Thyroid gland (tissue), 4 donors: ENCODE measurements at regions not wholly inside any gene's neighbourhood (a gene's known extent, or its start where the extent isn't known, plus 50 kb on each side); places are given as distances from the start of the nearest gene placed in this dataset.

Experiments used
- DNase-seq, 2 donors: peaks; one replicate each; pipeline ENCODE4 v3.0.0-alpha.2; 2019
- H3K27ac ChIP-seq, 3 donors: fragments of 200-600 bp; sonication (generic); 1 replicate in 2 of 3; 2 replicates in 1 of 3; pipeline ENCODE4 v1.5.1; 2016 to 2019; ENCODE audit warnings: mild to moderate bottlenecking in 1 of 3, moderate library complexity in 1 of 3
- H3K27me3 ChIP-seq: fragments of 200-600 bp; sonication (generic); one replicate; pipeline ENCODE4 v1.5.1; 2019
- H3K36me3 ChIP-seq, 2 donors: fragments of 200-600 bp; sonication (generic); one replicate each; pipeline ENCODE4 v1.5.1; 2016 to 2019
- H3K4me1 ChIP-seq, 2 donors: fragments of 200-600 bp; sonication (generic); one replicate each; pipeline ENCODE4 v1.5.1; 2017 to 2019
- H3K4me3 ChIP-seq, 3 donors: fragments of 200-600 bp; sonication (generic); replicated peaks in 1 of 3; 1 replicate in 2 of 3; 2 replicates in 1 of 3; pipeline ENCODE4 v1.5.1; 2016; ENCODE audit warnings: mild to moderate bottlenecking in 1 of 3
- H3K9me3 ChIP-seq: fragments of 200-600 bp; sonication (generic); one replicate; pipeline ENCODE4 v1.5.1; 2017
- POLR2A ChIP-seq, 2 donors: fragments of 450-650 bp; IDR thresholded peaks; one replicate each; pipeline ENCODE4 v1.6.1; 2017; ENCODE audit warnings: antibody characterized with exemption in 2 of 2, mild to moderate bottlenecking in 2 of 2, moderate library complexity in 1 of 2
- WGBS, 2 donors: methylation state at CpG; one replicate each; pipeline ENCODE4 v1.1.5; 2017; 5-methylcytosine and 5-hydroxymethylcytosine counted together
- intact Hi-C: fragments of 100-400 bp; cut with DNase I; formaldehyde crosslinking; loops from one replicate; pipeline ENCODE4 v1.15.1; 2023
- TF ChIP-seq, protein P1 (sequence below), 6 experiments: fragments of 200-600 bp in 3 of 6; fragments of 450-650 bp in 3 of 6; sonication (generic) in 3 of 6; IDR thresholded peaks; one replicate each; pipeline ENCODE4 v1.5.1; 2016 to 2019; ENCODE audit warnings: antibody characterized with exemption in 6 of 6, mild to moderate bottlenecking in 2 of 6, inconsistent platforms in 1 of 6, moderate library complexity in 1 of 6

DNA sequence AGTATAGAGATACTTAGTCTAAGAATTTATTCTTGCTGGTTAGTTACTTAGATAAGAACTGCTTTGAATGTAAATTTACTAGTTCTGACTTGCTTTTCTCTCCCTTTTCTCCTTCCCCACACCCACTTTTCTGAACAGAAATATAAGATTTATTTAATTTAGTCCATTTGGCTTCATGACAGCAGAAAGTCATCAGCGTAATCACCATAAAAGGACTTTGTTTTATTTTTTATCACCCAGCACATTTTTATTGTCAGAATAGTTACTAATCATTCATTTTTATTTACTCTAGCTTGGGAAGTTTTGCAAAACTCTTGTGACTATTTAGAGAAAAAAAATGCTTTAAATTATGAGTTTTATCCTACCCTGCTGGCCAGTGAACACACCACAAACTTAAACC, 197.2 kb downstream of the CHRM3 start:
- 85 to 90% methylated on average over 1 of the region's 1 CpG for WGBS, 2 donors
- no peaks in the 10 kb centered on the region for H3K9me3 ChIP-seq
- no peak for DNase-seq
- no peaks in the 10 kb centered on the region for H3K27me3 ChIP-seq
- no peak for TF ChIP-seq POLR2A (IDR thresholded peaks at IDR 0.05)
- TF ChIP-seq, protein P1, sequence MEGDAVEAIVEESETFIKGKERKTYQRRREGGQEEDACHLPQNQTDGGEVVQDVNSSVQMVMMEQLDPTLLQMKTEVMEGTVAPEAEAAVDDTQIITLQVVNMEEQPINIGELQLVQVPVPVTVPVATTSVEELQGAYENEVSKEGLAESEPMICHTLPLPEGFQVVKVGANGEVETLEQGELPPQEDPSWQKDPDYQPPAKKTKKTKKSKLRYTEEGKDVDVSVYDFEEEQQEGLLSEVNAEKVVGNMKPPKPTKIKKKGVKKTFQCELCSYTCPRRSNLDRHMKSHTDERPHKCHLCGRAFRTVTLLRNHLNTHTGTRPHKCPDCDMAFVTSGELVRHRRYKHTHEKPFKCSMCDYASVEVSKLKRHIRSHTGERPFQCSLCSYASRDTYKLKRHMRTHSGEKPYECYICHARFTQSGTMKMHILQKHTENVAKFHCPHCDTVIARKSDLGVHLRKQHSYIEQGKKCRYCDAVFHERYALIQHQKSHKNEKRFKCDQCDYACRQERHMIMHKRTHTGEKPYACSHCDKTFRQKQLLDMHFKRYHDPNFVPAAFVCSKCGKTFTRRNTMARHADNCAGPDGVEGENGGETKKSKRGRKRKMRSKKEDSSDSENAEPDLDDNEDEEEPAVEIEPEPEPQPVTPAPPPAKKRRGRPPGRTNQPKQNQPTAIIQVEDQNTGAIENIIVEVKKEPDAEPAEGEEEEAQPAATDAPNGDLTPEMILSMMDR (IDR thresholded peaks at IDR 0.05), result no peak
- no peaks in the 10 kb centered on the region for H3K36me3 ChIP-seq
- no peaks in the 10 kb centered on the region for H3K4me1 ChIP-seq
- no peak overlapping the region for H3K4me3 ChIP-seq
- intact Hi-C loops, result no loop called here
- H3K27ac ChIP-seq, result no peak overlapping the region

DNA sequence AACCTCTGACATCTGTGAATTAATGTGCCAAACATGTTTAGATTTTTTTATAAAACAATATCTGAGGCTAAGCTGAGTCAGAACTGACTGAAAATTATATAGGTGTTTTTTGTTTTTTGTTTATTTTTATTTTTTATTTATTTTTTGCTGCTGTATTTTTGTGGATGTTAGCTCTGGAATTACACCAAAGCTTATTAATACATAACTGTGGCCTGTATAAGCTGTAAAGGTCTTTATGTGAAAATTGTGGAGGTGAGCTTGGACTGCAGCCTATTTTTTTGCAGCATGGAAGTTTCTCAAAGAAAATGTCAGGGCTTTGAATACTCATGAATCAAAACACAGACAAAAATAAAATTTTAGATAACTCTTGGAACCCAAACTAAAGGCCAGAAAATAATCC, 199.8 kb downstream of the CHRM3 start:
- no peaks in the 10 kb centered on the region for H3K36me3 ChIP-seq
- no peaks in the 10 kb centered on the region for H3K9me3 ChIP-seq
- H3K27me3 ChIP-seq, result no peaks in the 10 kb centered on the region
- TF ChIP-seq POLR2A (IDR thresholded peaks at IDR 0.05), result no peak
- TF ChIP-seq, protein P1 (IDR thresholded peaks at IDR 0.05), result no peak
- DNase-seq, result no peak
- intact Hi-C loops, result no loop called here
- no peak overlapping the region for H3K4me3 ChIP-seq
- no peaks in the 10 kb centered on the region for H3K4me1 ChIP-seq
- no peak overlapping the region for H3K27ac ChIP-seq

DNA sequence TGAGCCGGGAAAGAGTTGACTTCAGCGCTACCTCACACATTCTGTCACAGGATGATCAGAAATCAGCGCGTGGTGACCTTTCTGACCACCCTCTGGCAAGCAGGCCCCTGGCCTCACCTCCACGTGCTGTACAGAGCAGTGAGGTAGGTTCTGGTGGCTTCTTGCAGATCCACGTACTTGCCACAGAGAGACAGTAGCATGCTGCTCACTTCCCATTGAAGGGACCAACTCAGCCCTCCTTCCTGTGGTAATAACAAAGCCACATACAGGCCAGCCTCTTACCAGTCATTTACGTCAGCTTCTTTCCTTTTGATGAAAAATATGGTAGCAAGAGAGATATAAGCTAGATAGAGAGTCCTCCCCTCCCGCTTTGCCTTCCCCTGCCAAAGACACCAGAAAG, 200.7 kb downstream of the CHRM3 start:
- Histone ChIP-seq H3K27me3 (no peaks in the 10 kb centered on the region), H3K27ac (no peak overlapping the region), H3K9me3 (no peaks in the 10 kb centered on the region), H3K4me3 (no peak overlapping the region), H3K36me3 (no peaks in the 10 kb centered on the region), H3K4me1 (no peaks in the 10 kb centered on the region)
- TF ChIP-seq, protein P1 (IDR thresholded peaks at IDR 0.05), result no peak
- TF ChIP-seq POLR2A (IDR thresholded peaks at IDR 0.05), result no peak
- intact Hi-C loops, result no loop called here
- WGBS, 2 donors, result 74 to 80% methylated on average over 8 of the region's 8 CpGs
- DNase-seq, result no peak

DNA sequence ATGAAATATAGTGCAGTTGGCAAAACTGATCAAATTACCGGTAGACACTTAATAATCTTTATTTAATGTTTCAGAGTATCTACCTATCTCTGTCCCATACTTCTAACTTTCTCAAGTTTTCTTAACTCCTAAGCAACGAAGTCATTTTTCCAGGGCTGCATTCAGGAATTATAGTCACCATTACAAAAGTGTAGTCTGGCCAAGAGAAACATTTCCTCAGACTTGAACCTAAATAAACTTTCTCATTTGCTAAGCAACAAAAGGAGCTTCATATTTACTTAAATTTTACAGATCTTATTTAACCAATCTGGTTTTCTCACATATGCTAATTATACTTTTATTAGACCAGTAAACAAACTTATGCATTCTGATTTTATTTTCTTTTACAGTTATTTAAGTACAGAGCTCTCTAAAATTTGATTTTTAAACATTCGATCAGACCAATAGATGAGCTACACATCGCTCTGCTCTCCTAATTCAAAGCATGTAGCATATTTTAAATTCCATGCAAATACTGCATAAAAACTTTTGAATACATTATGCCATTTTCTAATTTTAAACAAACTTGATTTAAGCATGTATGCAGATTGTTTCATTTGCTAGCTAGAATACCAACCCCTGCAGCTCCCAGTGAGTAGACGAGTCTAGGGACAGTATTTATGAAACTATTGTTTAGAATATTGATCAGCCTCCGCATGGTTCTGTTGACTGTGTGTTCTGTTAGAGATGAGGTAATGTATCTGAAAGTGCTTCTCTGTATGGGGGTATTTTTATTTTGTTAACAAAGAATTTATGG, 201.4 kb downstream of the CHRM3 start:
- intact Hi-C loops, result no loop called here
- H3K27me3 ChIP-seq, result no peaks in the 10 kb centered on the region
- H3K4me3 ChIP-seq, result no peak overlapping the region
- TF ChIP-seq POLR2A (IDR thresholded peaks at IDR 0.05), result no peak
- TF ChIP-seq, protein P1 (IDR thresholded peaks at IDR 0.05), result no peak
- no peaks in the 10 kb centered on the region for H3K36me3 ChIP-seq
- 84 to 87% methylated on average over 6 of the region's 6 CpGs for WGBS, 2 donors
- DNase-seq, result no peak
- H3K4me1 ChIP-seq, result no peaks in the 10 kb centered on the region
- H3K9me3 ChIP-seq, result no peaks in the 10 kb centered on the region
- H3K27ac ChIP-seq, result no peak overlapping the region

DNA sequence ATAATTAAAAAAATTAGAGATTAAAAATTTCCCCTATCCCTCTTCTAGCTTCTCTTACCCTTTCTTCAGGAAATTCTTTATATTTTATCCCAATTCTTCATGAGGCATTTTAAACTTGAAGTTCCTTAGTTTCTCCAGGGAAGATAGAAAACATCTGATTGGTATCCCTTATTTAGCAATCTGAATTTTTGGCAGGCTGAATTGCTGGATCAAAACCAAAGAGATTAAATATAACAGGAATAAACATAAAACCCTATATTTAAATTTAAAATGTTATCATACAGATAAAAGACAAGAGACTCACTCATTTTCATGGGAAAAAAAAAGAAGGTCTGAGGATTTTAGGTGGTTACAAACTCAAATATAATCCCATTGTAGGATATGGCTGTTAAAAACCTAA, 204.2 kb downstream of the CHRM3 start:
- DNase-seq, result no peak
- intact Hi-C loops, result no loop called here
- H3K36me3 ChIP-seq, result no peaks in the 10 kb centered on the region
- H3K4me1 ChIP-seq, result no peaks in the 10 kb centered on the region
- TF ChIP-seq POLR2A (IDR thresholded peaks at IDR 0.05), result no peak
- TF ChIP-seq, protein P1 (IDR thresholded peaks at IDR 0.05), result no peak
- H3K4me3 ChIP-seq, result no peak overlapping the region
- H3K27me3 ChIP-seq, result no peaks in the 10 kb centered on the region
- no peak overlapping the region for H3K27ac ChIP-seq
- no peaks in the 10 kb centered on the region for H3K9me3 ChIP-seq
